ENCODE measurements at regions not wholly inside any gene's neighbourhood (a gene's known extent, or its start where the extent isn't known, plus 50 kb on each side); places are given as distances from the start of the nearest gene placed in this dataset.

- TF ChIP-seq CTCF (IDR thresholded peaks at IDR 0.05) (no peak), POLR2A (IDR thresholded peaks at IDR 0.05) (no peak), EP300 (IDR thresholded peaks at IDR 0.05; ENCODE audit: low read depth) (no peak), POLR2AphosphoS5 (IDR thresholded peaks at IDR 0.05) (no peak)
Observed at GRCh38 chrX:124232523-124233201, 99.8 kb upstream of the TEX13D start.
